Gastrocnemius medialis (tissue), 4 donors: ENCODE measurements at regions not wholly inside any gene's neighbourhood (a gene's known extent, or its start where the extent isn't known, plus 50 kb on each side); places are given as distances from the start of the nearest gene placed in this dataset.

ENCODE experiments used
- CTCF ChIP-seq, 5 experiments: fragments of 450-650 bp in 3 of 5; fragments of 200-600 bp in 2 of 5; sonication (generic) in 2 of 5; IDR thresholded peaks in 4 of 5; conservative IDR thresholded peaks in 1 of 5; 1 replicate in 4 of 5; 2 replicates in 1 of 5; pipeline ENCODE4 v1.5.1; 2016 to 2019; ENCODE audit warnings: antibody characterized with exemption in 5 of 5, mild to moderate bottlenecking in 3 of 5, moderate library complexity in 3 of 5
- POLR2A ChIP-seq, 2 donors: fragments of 450-650 bp; IDR thresholded peaks; one replicate each; pipeline ENCODE4 v1.6.1; 2017; ENCODE audit warnings: antibody characterized with exemption in 2 of 2, mild to moderate bottlenecking in 2 of 2, moderate library complexity in 2 of 2

GRCh38 chr3:165669504-165669903, 167.7 kb downstream of the BCHE start:
- TF ChIP-seq CTCF (IDR thresholded peaks at IDR 0.05 in 4 of 5, conservative IDR thresholded peaks at IDR 0.05 in 1 of 5) (no peak), POLR2A (IDR thresholded peaks at IDR 0.05) (no peak)
